PFSK-1 (cell line): ENCODE measurements at regions not wholly inside any gene's neighbourhood (a gene's known extent, or its start where the extent isn't known, plus 50 kb on each side); places are given as distances from the start of the nearest gene placed in this dataset.

ENCODE experiments used
- POLR2AphosphoS5 ChIP-seq: IDR thresholded peaks from 2 replicates; pipeline ENCODE4 v1.6.1; 2012; ENCODE audit warnings: low read depth, mild to moderate bottlenecking, control low read depth, low read length, moderate library complexity
- SIN3A ChIP-seq: IDR thresholded peaks from 2 replicates; pipeline ENCODE4 v1.6.1; 2012; ENCODE audit warnings: mild to moderate bottlenecking, low read length, moderate library complexity, borderline replicate concordance; ENCODE audit not compliant: insufficient read depth
- TF ChIP-seq, protein P1 (sequence below), 2 experiments: IDR thresholded peaks; 2 replicates each; pipeline versions ENCODE4 v1.6.1 to v1.8.0; 2011 to 2012; ENCODE audit warnings: low read depth in 2 of 2, low read length in 2 of 2, control low read depth in 1 of 2, inconsistent platforms in 1 of 2, mild to moderate bottlenecking in 1 of 2, moderate library complexity in 1 of 2; ENCODE audit not compliant: insufficient read depth in 1 of 2

DNA sequence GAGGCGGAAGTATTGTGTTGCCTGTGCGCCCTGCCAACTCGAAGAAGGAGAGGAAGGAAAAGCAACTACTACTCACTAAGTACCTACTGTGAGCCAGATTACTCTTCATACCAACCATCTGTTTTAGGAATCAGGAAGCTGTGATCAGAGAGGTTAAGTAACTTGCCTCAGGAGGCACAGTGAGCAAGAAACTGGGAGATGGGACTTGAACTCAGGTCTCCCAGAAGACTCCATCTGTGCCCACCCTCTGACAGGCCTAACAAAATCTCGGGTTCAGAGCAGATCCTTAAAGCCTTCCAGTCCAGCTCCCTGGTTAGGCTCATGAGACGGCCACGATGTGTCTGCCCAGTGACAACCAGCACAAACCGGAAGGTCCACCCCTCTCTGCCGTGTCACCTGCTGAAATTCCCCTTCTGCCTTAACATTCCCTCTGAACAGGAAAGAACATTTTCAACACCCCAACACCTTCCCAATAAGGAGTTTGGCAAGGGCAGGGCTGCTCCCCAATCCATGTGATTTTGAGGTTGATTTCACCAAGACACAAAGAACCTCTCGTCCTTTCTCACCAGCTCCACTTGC lies 230.1 kb downstream of the TOMM20 start:
- TF ChIP-seq, protein P1, sequence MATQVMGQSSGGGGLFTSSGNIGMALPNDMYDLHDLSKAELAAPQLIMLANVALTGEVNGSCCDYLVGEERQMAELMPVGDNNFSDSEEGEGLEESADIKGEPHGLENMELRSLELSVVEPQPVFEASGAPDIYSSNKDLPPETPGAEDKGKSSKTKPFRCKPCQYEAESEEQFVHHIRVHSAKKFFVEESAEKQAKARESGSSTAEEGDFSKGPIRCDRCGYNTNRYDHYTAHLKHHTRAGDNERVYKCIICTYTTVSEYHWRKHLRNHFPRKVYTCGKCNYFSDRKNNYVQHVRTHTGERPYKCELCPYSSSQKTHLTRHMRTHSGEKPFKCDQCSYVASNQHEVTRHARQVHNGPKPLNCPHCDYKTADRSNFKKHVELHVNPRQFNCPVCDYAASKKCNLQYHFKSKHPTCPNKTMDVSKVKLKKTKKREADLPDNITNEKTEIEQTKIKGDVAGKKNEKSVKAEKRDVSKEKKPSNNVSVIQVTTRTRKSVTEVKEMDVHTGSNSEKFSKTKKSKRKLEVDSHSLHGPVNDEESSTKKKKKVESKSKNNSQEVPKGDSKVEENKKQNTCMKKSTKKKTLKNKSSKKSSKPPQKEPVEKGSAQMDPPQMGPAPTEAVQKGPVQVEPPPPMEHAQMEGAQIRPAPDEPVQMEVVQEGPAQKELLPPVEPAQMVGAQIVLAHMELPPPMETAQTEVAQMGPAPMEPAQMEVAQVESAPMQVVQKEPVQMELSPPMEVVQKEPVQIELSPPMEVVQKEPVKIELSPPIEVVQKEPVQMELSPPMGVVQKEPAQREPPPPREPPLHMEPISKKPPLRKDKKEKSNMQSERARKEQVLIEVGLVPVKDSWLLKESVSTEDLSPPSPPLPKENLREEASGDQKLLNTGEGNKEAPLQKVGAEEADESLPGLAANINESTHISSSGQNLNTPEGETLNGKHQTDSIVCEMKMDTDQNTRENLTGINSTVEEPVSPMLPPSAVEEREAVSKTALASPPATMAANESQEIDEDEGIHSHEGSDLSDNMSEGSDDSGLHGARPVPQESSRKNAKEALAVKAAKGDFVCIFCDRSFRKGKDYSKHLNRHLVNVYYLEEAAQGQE (IDR thresholded peaks at IDR 0.05; ENCODE audit: insufficient read depth in 1 of 2, low read depth in 2 of 2, low read length in 2 of 2) = no peak
- TF ChIP-seq SIN3A (no peak), POLR2AphosphoS5 (no peak)
